ENCODE measurements at regions not wholly inside any gene's neighbourhood (a gene's known extent, or its start where the extent isn't known, plus 50 kb on each side); places are given as distances from the start of the nearest gene placed in this dataset.
A peak's percentile ranks its signal among the peaks of the same experiment; 100 is the strongest.

GRCh38 chr20:21033817-21034216, 72.3 kb downstream of the LINC00237 start:
- H3K27ac ChIP-seq = no peak overlapping the region
- no peak for TF ChIP-seq ZFX (IDR thresholded peaks at IDR 0.05; ENCODE audit: borderline replicate concordance)
- TF ChIP-seq, protein P1, sequence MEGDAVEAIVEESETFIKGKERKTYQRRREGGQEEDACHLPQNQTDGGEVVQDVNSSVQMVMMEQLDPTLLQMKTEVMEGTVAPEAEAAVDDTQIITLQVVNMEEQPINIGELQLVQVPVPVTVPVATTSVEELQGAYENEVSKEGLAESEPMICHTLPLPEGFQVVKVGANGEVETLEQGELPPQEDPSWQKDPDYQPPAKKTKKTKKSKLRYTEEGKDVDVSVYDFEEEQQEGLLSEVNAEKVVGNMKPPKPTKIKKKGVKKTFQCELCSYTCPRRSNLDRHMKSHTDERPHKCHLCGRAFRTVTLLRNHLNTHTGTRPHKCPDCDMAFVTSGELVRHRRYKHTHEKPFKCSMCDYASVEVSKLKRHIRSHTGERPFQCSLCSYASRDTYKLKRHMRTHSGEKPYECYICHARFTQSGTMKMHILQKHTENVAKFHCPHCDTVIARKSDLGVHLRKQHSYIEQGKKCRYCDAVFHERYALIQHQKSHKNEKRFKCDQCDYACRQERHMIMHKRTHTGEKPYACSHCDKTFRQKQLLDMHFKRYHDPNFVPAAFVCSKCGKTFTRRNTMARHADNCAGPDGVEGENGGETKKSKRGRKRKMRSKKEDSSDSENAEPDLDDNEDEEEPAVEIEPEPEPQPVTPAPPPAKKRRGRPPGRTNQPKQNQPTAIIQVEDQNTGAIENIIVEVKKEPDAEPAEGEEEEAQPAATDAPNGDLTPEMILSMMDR (IDR thresholded peaks at IDR 0.05) = no peak

GRCh38 chr20:21031666-21032065, 74.5 kb downstream of the LINC00237 start:
- no peak overlapping the region for H3K27ac ChIP-seq
- TF ChIP-seq, protein P1 (IDR thresholded peaks at IDR 0.05) = no peak
- TF ChIP-seq ZFX (IDR thresholded peaks at IDR 0.05; ENCODE audit: borderline replicate concordance) = no peak

GRCh38 chr20:21029341-21029740, 76.8 kb downstream of the LINC00237 start:
- no peak overlapping the region for H3K27ac ChIP-seq
- no peak for TF ChIP-seq ZFX (IDR thresholded peaks at IDR 0.05; ENCODE audit: borderline replicate concordance)

DNA sequence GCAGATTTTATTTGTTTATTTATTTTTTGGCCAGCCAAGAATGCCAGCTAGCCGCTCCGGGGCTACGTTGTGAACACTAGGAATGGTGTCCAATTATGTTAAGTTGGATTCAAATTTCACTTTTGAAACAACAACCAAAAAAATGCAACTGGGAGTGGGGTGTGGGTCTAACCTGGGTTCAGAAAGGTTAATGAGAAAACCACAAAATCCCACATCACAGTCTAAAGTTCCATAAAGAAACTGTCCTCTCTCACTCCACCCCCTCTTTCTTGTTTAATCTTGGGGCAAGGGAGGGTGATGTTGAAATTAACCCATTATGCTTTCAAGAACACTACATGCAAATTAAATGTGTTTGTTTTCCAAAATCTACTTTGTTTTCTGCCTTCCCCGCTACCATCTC, 77.2 kb downstream of the LINC00237 start:
- TF ChIP-seq, protein P1 (IDR thresholded peaks at IDR 0.05) = no peak
- TF ChIP-seq ZFX (IDR thresholded peaks at IDR 0.05; ENCODE audit: borderline replicate concordance) = no peak
- no peak overlapping the region for H3K27ac ChIP-seq

- H3K27ac ChIP-seq = no peak overlapping the region
- TF ChIP-seq ZFX (IDR thresholded peaks at IDR 0.05; ENCODE audit: borderline replicate concordance) = no peak
- TF ChIP-seq, protein P1 (IDR thresholded peaks at IDR 0.05) = no peak
Observed at GRCh38 chr20:21028436-21028835, 77.7 kb downstream of the LINC00237 start.

GRCh38 chr20:21027569-21027968, 78.6 kb downstream of the LINC00237 start:
- no peak overlapping the region for H3K27ac ChIP-seq
- TF ChIP-seq ZFX (IDR thresholded peaks at IDR 0.05; ENCODE audit: borderline replicate concordance) = no peak
- TF ChIP-seq, protein P1 (IDR thresholded peaks at IDR 0.05) = peak; percentile 54

DNA sequence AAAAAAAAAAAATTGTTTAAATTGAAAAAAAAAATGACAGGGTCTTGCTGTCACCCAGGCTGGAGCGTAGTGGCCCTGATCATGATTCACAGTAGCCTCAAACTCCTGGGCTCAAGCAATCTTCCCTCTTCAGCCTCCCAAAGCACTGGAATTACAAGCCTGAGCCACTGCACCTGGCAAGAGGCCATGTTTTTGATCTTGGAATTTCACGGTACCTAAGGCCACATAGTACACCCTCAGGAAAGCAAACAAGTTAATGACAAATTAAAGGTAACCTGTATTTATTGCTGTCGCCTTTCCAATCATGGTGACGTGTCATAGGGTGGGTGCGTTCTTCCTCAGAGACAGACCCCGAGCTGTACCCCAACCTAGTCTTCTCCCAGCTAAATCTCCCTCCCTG, 79.2 kb downstream of the LINC00237 start:
- no peak overlapping the region for H3K27ac ChIP-seq
- TF ChIP-seq ZFX (IDR thresholded peaks at IDR 0.05; ENCODE audit: borderline replicate concordance) = no peak
- TF ChIP-seq, protein P1 (IDR thresholded peaks at IDR 0.05) = no peak

DNA sequence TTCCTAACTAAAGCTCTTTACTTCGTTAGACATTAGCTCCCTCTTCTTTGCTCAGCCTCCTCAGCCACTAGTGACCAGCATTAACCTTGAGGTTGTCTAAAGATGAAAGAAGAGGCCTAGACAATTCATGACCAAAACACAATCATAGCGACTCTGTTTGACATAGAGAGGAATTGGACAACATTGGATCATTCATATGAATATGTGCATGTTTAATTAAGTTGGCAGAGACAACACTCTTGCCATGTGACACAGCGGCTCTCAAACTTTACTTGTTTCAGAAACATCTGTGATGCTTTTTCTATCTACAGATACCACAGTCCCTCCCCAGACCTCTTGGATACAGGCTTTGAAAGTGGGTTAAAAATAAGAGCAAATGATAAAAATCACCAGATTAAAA, 81.7 kb downstream of the LINC00237 start:
- no peak for TF ChIP-seq ZFX (IDR thresholded peaks at IDR 0.05; ENCODE audit: borderline replicate concordance)
- TF ChIP-seq, protein P1 (IDR thresholded peaks at IDR 0.05) = no peak
- no peak overlapping the region for H3K27ac ChIP-seq

All from 22Rv1 (cell line).